ENCODE measurements at regions not wholly inside any gene's neighbourhood (a gene's known extent, or its start where the extent isn't known, plus 50 kb on each side); places are given as distances from the start of the nearest gene placed in this dataset.
A peak's percentile ranks its signal among the peaks of the same experiment; 100 is the strongest.

- Histone ChIP-seq H3K36me3 (ENCODE audit: low read depth) (no peaks in the 10 kb centered on the region), H2AFZ (no peak overlapping the region), H3K27ac (no peak overlapping the region), H3K9ac (no peak overlapping the region), H3K79me2 (ENCODE audit: insufficient read depth) (no peaks in the 10 kb centered on the region), H3K27me3 (replicated peaks; ENCODE audit: insufficient read depth) (no peaks in the 10 kb centered on the region), H3F3A (ENCODE audit: insufficient read depth) (no peaks in the 10 kb centered on the region), H3K4me1 (ENCODE audit: insufficient read depth) (no peaks in the 10 kb centered on the region), H3K4me3 (no peak overlapping the region), H3K9me2 (ENCODE audit: insufficient read depth) (no peaks in the 10 kb centered on the region), H3K4me2 (ENCODE audit: unreplicated experiment) (no peak overlapping the region), H3K9me3 (ENCODE audit: low read depth) (no peaks in the 10 kb centered on the region), H4K20me1 (ENCODE audit: insufficient read depth) (no peaks in the 10 kb centered on the region)
- no peak for TF ChIP-seq EZH2phosphoT487 (IDR thresholded peaks at IDR 0.05; ENCODE audit: insufficient read depth, low read depth)
- TF ChIP-seq EZH2 (IDR thresholded peaks at IDR 0.05; ENCODE audit: insufficient read depth, poor library complexity, severe bottlenecking) = no peak
- DNase-seq = no peak
- in situ Hi-C loops (cut with MboI) = no loop called here
- WGBS, 2 experiments (ENCODE audit: low coverage in 1 of 2, low lambda C conversion rate in 2 of 2, missing lambda C conversion rate in 2 of 2) = 88 to 89% methylated on average over 4 of the region's 4 CpGs
Measured at GRCh38 chr11:121770939-121771595, 318.3 kb upstream of the SORL1-AS1 start.

- DNase-seq = no peak
Measured at GRCh38 chr11:121769191-121769590, 316.4 kb upstream of the SORL1-AS1 start.

GRCh38 chr11:121767433-121767832 lies 314.7 kb upstream of the SORL1-AS1 start:
- no peaks in the 10 kb centered on the region for H3K79me2 ChIP-seq (ENCODE audit: insufficient read depth)
- H3K4me1 ChIP-seq (ENCODE audit: insufficient read depth) = no peaks in the 10 kb centered on the region
- no peak for TF ChIP-seq EZH2 (IDR thresholded peaks at IDR 0.05; ENCODE audit: insufficient read depth, poor library complexity, severe bottlenecking)
- H3K9ac ChIP-seq = no peak overlapping the region
- no peak overlapping the region for H2AFZ ChIP-seq
- H3K9me2 ChIP-seq (ENCODE audit: insufficient read depth) = no peaks in the 10 kb centered on the region
- no peaks in the 10 kb centered on the region for H3K27me3 ChIP-seq (replicated peaks; ENCODE audit: insufficient read depth)
- H4K20me1 ChIP-seq (ENCODE audit: insufficient read depth) = no peaks in the 10 kb centered on the region
- in situ Hi-C loops (cut with MboI) = no loop called here
- H3K4me3 ChIP-seq = no peak overlapping the region
- H3K27ac ChIP-seq = no peak overlapping the region
- peak; percentile 42 for DNase-seq
- no peak overlapping the region for H3K4me2 ChIP-seq (ENCODE audit: unreplicated experiment)
- WGBS, 2 experiments (ENCODE audit: low coverage in 1 of 2, low lambda C conversion rate in 2 of 2, missing lambda C conversion rate in 2 of 2) = 95 to 100% methylated on average over 3 of the region's 3 CpGs
- H3K36me3 ChIP-seq (ENCODE audit: low read depth) = no peaks in the 10 kb centered on the region
- H3K9me3 ChIP-seq (ENCODE audit: low read depth) = no peaks in the 10 kb centered on the region
- no peaks in the 10 kb centered on the region for H3F3A ChIP-seq (ENCODE audit: insufficient read depth)

More at GRCh38 chr11:121769191-121769590, 316.4 kb upstream of the SORL1-AS1 start:
- H2AFZ ChIP-seq = no peak overlapping the region
- no peak overlapping the region for H3K4me2 ChIP-seq (ENCODE audit: unreplicated experiment)
- no peaks in the 10 kb centered on the region for H3K9me2 ChIP-seq (ENCODE audit: insufficient read depth)
- H3K27ac ChIP-seq = no peak overlapping the region
- H3K9me3 ChIP-seq (ENCODE audit: low read depth) = no peaks in the 10 kb centered on the region
- no peaks in the 10 kb centered on the region for H3K27me3 ChIP-seq (replicated peaks; ENCODE audit: insufficient read depth)
- no peaks in the 10 kb centered on the region for H4K20me1 ChIP-seq (ENCODE audit: insufficient read depth)
- no peaks in the 10 kb centered on the region for H3K36me3 ChIP-seq (ENCODE audit: low read depth)
- TF ChIP-seq EZH2phosphoT487 (IDR thresholded peaks at IDR 0.05; ENCODE audit: insufficient read depth, low read depth) = no peak
- no peak for TF ChIP-seq EZH2 (IDR thresholded peaks at IDR 0.05; ENCODE audit: insufficient read depth, poor library complexity, severe bottlenecking)
- H3K9ac ChIP-seq = no peak overlapping the region
- no peak overlapping the region for H3K4me3 ChIP-seq
- no peaks in the 10 kb centered on the region for H3F3A ChIP-seq (ENCODE audit: insufficient read depth)
- in situ Hi-C loops (cut with MboI) = no loop called here
- no peaks in the 10 kb centered on the region for H3K79me2 ChIP-seq (ENCODE audit: insufficient read depth)
- WGBS, 2 experiments (ENCODE audit: low coverage in 1 of 2, low lambda C conversion rate in 2 of 2, missing lambda C conversion rate in 2 of 2) = 67 to 81% methylated on average over 2 of the region's 2 CpGs
- H3K4me1 ChIP-seq (ENCODE audit: insufficient read depth) = no peaks in the 10 kb centered on the region

- H3K36me3 ChIP-seq (ENCODE audit: low read depth) = no peaks in the 10 kb centered on the region
- H3K9me3 ChIP-seq (ENCODE audit: low read depth) = no peaks in the 10 kb centered on the region
- WGBS, 2 experiments (ENCODE audit: low coverage in 1 of 2, low lambda C conversion rate in 2 of 2, missing lambda C conversion rate in 2 of 2) = 74 to 77% methylated on average over 4 of the region's 4 CpGs
- H3K4me1 ChIP-seq (ENCODE audit: insufficient read depth) = no peaks in the 10 kb centered on the region
- DNase-seq = no peak
- H3K9me2 ChIP-seq (ENCODE audit: insufficient read depth) = no peaks in the 10 kb centered on the region
- no peak for TF ChIP-seq EZH2 (IDR thresholded peaks at IDR 0.05; ENCODE audit: insufficient read depth, poor library complexity, severe bottlenecking)
- no peak for TF ChIP-seq EZH2phosphoT487 (IDR thresholded peaks at IDR 0.05; ENCODE audit: insufficient read depth, low read depth)
- H3K9ac ChIP-seq = no peak overlapping the region
- H3K27me3 ChIP-seq (replicated peaks; ENCODE audit: insufficient read depth) = no peaks in the 10 kb centered on the region
- no peaks in the 10 kb centered on the region for H3K79me2 ChIP-seq (ENCODE audit: insufficient read depth)
- no peak overlapping the region for H3K27ac ChIP-seq
- no peak overlapping the region for H3K4me3 ChIP-seq
- no peak overlapping the region for H2AFZ ChIP-seq
- H4K20me1 ChIP-seq (ENCODE audit: insufficient read depth) = no peaks in the 10 kb centered on the region
- H3F3A ChIP-seq (ENCODE audit: insufficient read depth) = no peaks in the 10 kb centered on the region
- H3K4me2 ChIP-seq (ENCODE audit: unreplicated experiment) = no peak overlapping the region
- in situ Hi-C loops (cut with MboI) = no loop called here
Measured at GRCh38 chr11:121766991-121767390, 314.2 kb upstream of the SORL1-AS1 start.

- no peaks in the 10 kb centered on the region for H3F3A ChIP-seq (ENCODE audit: insufficient read depth)
- no peak overlapping the region for H3K27ac ChIP-seq
- no peak overlapping the region for H2AFZ ChIP-seq
- no peak overlapping the region for H3K9ac ChIP-seq
- no peaks in the 10 kb centered on the region for H3K27me3 ChIP-seq (replicated peaks; ENCODE audit: insufficient read depth)
- no peaks in the 10 kb centered on the region for H3K9me2 ChIP-seq (ENCODE audit: insufficient read depth)
- 92 to 97% methylated on average over 13 to 16 of the region's 16 CpGs for WGBS, 2 experiments (ENCODE audit: low coverage in 1 of 2, low lambda C conversion rate in 2 of 2, missing lambda C conversion rate in 2 of 2)
- H3K4me1 ChIP-seq (ENCODE audit: insufficient read depth) = no peaks in the 10 kb centered on the region
- TF ChIP-seq EZH2phosphoT487 (IDR thresholded peaks at IDR 0.05; ENCODE audit: insufficient read depth, low read depth) (no peak), EZH2 (IDR thresholded peaks at IDR 0.05; ENCODE audit: insufficient read depth, poor library complexity, severe bottlenecking) (no peak)
- H3K36me3 ChIP-seq (ENCODE audit: low read depth) = no peaks in the 10 kb centered on the region
- no peaks in the 10 kb centered on the region for H4K20me1 ChIP-seq (ENCODE audit: insufficient read depth)
- no peaks in the 10 kb centered on the region for H3K9me3 ChIP-seq (ENCODE audit: low read depth)
- in situ Hi-C loops (cut with MboI) = no loop called here
- no peak overlapping the region for H3K4me3 ChIP-seq
- no peaks in the 10 kb centered on the region for H3K79me2 ChIP-seq (ENCODE audit: insufficient read depth)
- no peak overlapping the region for H3K4me2 ChIP-seq (ENCODE audit: unreplicated experiment)
- DNase-seq = no peak
Measured at GRCh38 chr11:121766166-121766565, 313.4 kb upstream of the SORL1-AS1 start.

Data from GM23248 (cell line).